GM12874 (cell line): ENCODE measurements at regions not wholly inside any gene's neighbourhood (a gene's known extent, or its start where the extent isn't known, plus 50 kb on each side); places are given as distances from the start of the nearest gene placed in this dataset.

Experiments used
- CTCF ChIP-seq: IDR thresholded peaks from 2 replicates; pipeline ENCODE4 v1.5.1; 2011; ENCODE audit warnings: low read depth, mild to moderate bottlenecking, control low read depth, low read length, moderate library complexity; ENCODE audit not compliant: insufficient read depth

GRCh38 chr1:177591155-177591554, 378.7 kb downstream of the SEC16B start:
- no peak for TF ChIP-seq CTCF

GRCh38 chr1:177589166-177589565, 380.7 kb downstream of the SEC16B start:
- TF ChIP-seq CTCF, result no peak

- no peak for TF ChIP-seq CTCF
Observed at GRCh38 chr1:177586429-177586828, 383.4 kb downstream of the SEC16B start.

- TF ChIP-seq CTCF, result no peak
Observed at GRCh38 chr1:177585302-177586220, 384.3 kb downstream of the SEC16B start.

GRCh38 chr1:177573901-177574300, 396.0 kb downstream of the SEC16B start:
- no peak for TF ChIP-seq CTCF

GRCh38 chr1:177571485-177572076, 398.3 kb downstream of the SEC16B start:
- TF ChIP-seq CTCF, result no peak

GRCh38 chr1:177571076-177571475, 398.8 kb downstream of the SEC16B start:
- TF ChIP-seq CTCF, result no peak
